GM10266 (cell line): ENCODE measurements at regions not wholly inside any gene's neighbourhood (a gene's known extent, or its start where the extent isn't known, plus 50 kb on each side); places are given as distances from the start of the nearest gene placed in this dataset.

ENCODE experiments used
- DNase-seq: peaks from one replicate; pipeline ENCODE4 v3.0.0; 2012; ENCODE audit errors: extremely low spot score
- TF ChIP-seq, protein P1 (sequence below): IDR thresholded peaks from 2 replicates; pipeline ENCODE4 v1.5.1; 2012; ENCODE audit warnings: mild to moderate bottlenecking, low read depth; ENCODE audit not compliant: control insufficient read depth, insufficient read depth; ENCODE audit errors: missing control alignments

GRCh38 chr16:50428742-50429141 lies 60.0 kb upstream of the BRD7 start:
- no peak for DNase-seq
- TF ChIP-seq, protein P1, sequence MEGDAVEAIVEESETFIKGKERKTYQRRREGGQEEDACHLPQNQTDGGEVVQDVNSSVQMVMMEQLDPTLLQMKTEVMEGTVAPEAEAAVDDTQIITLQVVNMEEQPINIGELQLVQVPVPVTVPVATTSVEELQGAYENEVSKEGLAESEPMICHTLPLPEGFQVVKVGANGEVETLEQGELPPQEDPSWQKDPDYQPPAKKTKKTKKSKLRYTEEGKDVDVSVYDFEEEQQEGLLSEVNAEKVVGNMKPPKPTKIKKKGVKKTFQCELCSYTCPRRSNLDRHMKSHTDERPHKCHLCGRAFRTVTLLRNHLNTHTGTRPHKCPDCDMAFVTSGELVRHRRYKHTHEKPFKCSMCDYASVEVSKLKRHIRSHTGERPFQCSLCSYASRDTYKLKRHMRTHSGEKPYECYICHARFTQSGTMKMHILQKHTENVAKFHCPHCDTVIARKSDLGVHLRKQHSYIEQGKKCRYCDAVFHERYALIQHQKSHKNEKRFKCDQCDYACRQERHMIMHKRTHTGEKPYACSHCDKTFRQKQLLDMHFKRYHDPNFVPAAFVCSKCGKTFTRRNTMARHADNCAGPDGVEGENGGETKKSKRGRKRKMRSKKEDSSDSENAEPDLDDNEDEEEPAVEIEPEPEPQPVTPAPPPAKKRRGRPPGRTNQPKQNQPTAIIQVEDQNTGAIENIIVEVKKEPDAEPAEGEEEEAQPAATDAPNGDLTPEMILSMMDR: no peak

- DNase-seq: no peak
- TF ChIP-seq, protein P1: no peak
Measured at GRCh38 chr16:50428116-50428515, 59.3 kb upstream of the BRD7 start.

- TF ChIP-seq, protein P1: no peak
Measured at GRCh38 chr16:50427107-50427506, 58.3 kb upstream of the BRD7 start.

DNA sequence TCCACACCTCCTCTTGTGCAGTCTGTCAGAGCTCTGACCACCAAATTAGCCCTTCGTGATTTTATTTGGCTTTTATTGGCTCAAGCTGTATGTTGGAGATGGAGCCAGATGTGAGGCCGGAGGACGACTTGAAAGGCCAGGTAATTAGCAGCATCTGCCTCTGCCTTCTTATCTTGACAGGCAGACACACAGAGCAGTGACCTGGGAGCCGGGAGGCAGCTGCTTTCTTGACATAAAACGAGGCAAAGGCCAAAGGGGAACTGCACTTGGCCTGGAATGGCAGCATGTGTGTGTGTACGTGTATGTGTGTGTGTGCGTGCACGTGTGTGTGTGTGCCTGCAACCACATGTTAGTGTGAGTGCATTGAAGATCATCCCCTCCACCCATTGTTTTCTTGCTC lies 56.9 kb upstream of the BRD7 start:
- DNase-seq: no peak
- TF ChIP-seq, protein P1: no peak

More at GRCh38 chr16:50427107-50427506, 58.3 kb upstream of the BRD7 start:
- DNase-seq: no peak

- DNase-seq: no peak
- TF ChIP-seq, protein P1: no peak
Measured at GRCh38 chr16:50425044-50425443, 56.3 kb upstream of the BRD7 start.

- TF ChIP-seq, protein P1: no peak
- no peak for DNase-seq
Measured at GRCh38 chr16:50422926-50423325, 54.1 kb upstream of the BRD7 start.

- DNase-seq: no peak
Measured at GRCh38 chr16:50419116-50419515, 50.3 kb upstream of the BRD7 start.

More at GRCh38 chr16:50419116-50419515, 50.3 kb upstream of the BRD7 start:
- TF ChIP-seq, protein P1: no peak
